Stromal cell of bone marrow (primary cell): ENCODE measurements at regions not wholly inside any gene's neighbourhood (a gene's known extent, or its start where the extent isn't known, plus 50 kb on each side); places are given as distances from the start of the nearest gene placed in this dataset.

Source experiments
- DNase-seq: peaks from one replicate; pipeline ENCODE4 v3.0.0-alpha.2; 2012; ENCODE audit warnings: low read depth

DNA sequence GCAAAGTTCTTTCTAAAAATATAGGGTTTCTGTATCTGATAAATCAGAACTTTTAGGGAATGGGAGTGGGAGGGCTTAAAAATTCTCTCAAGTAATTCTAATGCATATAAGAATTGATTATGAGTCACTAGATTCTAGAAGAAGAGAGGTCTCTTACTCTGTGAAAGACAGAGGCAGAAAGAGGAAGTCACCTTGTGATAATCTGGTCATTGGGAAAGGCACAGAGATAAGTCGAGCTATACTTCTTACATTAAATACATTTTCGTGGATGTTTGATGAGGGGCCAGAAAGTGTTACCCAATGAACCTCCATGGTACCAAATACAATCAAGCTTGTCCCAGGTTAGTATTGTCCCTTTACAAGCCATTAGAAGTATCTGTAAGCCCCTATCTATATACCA, 134.4 kb downstream of the MAD2L1 start:
- no peak for DNase-seq

DNA sequence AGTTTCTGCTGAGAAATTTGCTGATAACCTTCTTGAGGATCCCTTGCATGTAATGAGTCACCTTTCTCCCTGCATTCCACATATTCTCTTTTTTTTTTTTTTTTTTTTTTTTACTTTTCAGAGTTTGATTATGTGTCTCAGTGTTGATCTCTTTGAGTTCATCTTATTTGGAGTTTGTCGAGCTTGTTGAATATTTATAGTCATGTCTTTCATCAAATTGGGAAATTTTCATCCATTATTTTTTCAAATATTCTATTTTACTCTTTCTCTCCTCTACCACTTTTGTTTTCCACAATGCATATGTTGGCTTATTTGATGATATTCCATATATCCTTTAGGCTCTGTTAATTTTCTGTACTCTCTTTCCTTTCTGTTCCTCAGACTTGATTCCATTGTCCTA, 136.1 kb downstream of the MAD2L1 start:
- DNase-seq: no peak

DNA sequence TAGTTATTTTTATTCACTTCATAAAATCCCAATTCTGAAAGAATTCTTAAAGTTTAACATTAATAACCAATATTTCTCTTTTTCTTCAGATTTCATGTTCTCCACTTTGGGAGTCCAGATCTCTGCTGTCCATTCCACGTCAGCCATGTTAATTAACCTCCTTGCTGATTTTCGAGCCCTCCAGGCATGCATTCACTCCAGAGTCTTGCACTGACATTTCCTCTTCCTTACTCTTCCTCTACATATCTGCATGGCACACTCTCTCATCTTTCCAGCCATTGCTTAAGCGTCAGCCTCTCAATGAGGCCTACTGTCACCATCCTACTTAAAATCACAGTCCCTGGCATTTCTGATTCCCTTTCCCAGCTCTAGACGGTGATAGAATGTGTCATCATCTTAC, 144.8 kb downstream of the MAD2L1 start:
- no peak for DNase-seq

DNA sequence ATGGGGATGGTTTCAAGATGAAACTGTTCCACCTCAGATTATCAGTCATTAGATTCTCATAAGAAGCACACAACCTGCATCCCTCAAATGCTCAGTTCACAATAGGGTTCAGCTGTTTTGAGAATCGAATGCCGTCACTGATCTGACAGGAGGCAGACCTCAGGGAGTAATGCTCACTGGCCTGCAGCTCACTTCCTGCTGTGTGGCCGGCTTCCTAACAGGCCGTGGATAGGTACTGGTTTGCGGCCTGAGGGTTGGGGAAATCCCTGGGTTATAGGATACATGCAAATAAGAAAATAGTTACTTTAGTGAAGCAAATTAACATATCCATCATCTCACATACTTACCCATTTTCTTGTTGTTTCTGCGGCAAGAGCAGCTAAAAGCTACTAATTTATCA, 160.4 kb downstream of the MAD2L1 start:
- no peak for DNase-seq

- DNase-seq: no peak
These were observed 168.4 kb downstream of the MAD2L1 start for GRCh38 chr4:119898211-119898610.

DNA sequence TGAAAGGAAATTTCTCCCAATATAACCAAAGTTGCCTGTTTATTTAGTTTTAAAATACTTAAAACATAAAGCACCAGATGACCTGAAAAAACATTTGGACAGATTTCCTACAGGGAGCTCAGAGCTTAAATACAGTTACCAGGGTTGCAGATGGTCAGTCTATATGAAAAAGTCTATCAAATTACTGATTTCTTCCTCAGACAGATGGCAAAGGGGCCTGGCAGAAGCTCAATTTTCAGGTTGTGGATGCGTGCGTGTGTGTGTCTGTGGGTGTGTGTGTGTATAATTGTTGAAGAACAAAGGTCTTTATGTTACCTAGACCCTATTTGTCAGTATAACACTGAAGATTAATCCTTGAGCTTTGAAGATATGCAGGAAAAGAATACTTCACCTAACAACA, 169.4 kb downstream of the MAD2L1 start:
- no peak for DNase-seq

GRCh38 chr4:119894650-119895208, 171.9 kb downstream of the MAD2L1 start:
- DNase-seq: no peak

DNA sequence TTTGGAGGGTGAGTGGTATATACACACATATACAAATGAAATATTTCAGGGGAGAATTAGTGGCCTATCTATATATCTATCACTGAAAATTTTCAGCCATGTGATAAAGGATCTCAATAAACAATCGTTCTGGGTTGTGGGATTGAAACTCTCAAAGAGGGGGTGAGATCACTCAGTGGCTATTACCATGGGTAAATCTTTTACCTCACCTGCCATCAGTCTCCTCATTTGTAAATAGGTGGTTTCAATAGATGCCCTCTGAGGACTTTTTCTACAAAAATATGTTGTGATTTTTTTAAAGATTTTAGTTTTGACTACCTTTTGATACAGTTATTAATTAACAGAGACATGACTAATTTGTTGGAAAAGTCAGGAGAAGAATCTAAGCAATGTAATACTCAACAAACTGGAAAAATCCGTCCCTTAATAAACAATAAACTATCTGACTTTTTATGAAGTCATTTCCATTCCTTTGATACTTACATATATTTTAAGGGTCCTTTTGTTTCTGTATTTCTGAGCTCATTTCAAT, 192.8 kb downstream of the MAD2L1 start:
- no peak for DNase-seq

- DNase-seq: no peak
These were observed 193.5 kb downstream of the MAD2L1 start for GRCh38 chr4:119873132-119873531.

- no peak for DNase-seq
These were observed 194.2 kb downstream of the MAD2L1 start for GRCh38 chr4:119872371-119873016.

- no peak for DNase-seq
These were observed 195.8 kb downstream of the MAD2L1 start for GRCh38 chr4:119870856-119871255.

- no peak for DNase-seq
These were observed 200.9 kb downstream of the MAD2L1 start for GRCh38 chr4:119865789-119866188.

- no peak for DNase-seq
These were observed 201.3 kb downstream of the MAD2L1 start for GRCh38 chr4:119865389-119865788.

GRCh38 chr4:119861731-119862130, 204.9 kb downstream of the MAD2L1 start:
- DNase-seq: no peak

DNA sequence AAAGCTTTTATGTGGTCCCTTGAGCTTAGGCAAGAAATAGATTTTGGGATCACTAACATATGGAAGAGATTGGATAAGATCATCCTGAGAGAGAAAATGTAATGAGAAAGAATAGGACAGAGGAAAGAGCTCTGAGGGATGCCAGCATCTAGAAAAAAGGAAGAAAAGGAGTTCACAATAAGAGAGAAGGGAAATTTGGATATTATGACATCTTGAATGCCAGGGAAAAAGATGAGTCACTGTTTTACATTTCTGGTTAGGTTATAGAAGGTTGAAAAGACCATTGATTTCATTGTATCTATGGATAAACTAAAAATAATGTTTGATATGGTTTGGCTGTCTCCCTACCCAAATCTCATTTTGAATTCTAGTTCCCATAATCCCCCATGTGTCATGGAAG, 208.5 kb downstream of the MAD2L1 start:
- no peak for DNase-seq

GRCh38 chr4:119854364-119854763, 212.3 kb downstream of the MAD2L1 start:
- no peak for DNase-seq

- no peak for DNase-seq
These were observed 215.0 kb downstream of the MAD2L1 start for GRCh38 chr4:119851649-119852048.

DNA sequence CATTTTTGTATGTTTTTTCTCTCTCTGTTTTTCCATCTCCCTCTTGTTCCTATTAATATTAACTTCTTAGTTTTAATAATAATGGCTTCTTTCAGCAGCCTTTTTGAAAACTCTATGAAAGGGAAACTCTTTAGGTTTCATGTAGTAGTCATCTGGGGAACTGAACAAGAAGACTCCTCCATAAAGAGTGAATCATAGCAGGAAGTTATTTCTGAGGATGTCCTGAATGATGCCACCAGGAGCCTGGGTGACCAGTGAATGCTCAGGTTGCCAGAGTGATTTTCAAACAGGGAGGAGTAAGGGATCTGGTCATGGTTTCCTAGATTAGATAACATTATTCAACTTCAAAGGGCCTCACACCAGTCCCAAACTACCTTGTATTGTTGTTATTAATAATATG, 212.8 kb upstream of the PDE5A start:
- no peak for DNase-seq

- DNase-seq: peak; percentile 49
These were observed 207.0 kb upstream of the PDE5A start for GRCh38 chr4:119835613-119835910.

- DNase-seq: peak; percentile 43
These were observed 206.5 kb upstream of the PDE5A start for GRCh38 chr4:119834906-119835612.

DNA sequence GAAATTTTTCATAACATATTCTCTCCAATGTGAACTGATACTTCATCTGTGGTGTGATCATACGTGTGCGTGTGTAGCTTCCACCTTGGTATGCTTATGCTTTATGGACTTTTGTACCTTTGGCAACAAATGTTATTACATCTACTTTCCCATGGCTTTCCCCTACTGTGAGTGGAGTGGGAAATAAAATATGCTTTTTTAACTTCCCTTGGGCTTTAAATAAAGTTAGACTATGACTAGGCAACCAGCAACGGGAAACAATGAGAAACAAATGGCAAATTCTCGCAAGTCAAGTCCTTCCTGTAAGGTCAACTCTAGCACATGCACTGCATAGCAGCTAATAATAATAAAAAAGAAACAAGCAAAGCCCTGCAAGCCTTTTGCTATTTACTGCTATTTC, 205.0 kb upstream of the PDE5A start:
- DNase-seq: peak; percentile 92

GRCh38 chr4:119832776-119833175, 204.2 kb upstream of the PDE5A start:
- DNase-seq: no peak

DNA sequence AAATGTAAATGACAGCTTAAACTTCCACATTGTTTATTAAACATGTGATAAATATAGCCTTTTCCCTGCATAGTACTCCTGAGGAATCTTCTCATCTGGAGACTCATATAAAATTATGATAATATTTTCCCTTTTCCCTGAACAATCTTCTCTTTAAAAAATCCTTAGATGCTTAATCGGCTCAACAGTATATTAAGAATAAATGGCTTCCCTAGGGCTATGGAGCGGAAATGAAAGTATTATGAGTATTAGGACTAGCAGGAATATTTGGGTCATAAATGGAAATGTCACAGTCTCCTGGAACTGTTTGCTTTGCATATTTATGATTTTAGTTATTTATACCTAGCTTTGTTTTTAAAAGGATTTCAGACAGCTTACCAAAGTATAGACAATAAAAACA, 200.7 kb upstream of the PDE5A start:
- no peak for DNase-seq

DNA sequence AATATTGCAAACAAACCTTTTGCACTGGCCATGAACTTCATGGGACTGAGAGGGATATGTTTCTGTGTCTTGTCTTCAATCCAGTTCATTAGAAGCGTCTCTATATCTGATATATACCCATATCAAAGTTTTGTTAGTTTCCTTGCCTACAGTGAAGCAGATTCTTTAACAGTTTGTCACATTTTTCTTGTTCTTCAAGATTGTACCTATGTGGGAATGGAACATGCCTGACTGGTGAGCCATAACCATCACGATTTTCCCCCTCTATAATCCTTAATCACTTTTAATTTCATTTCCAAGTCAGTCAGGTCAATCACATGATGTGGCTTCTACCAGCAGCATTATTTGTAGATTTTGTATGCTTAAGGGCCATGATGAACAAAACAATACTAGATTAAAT, 197.1 kb upstream of the PDE5A start:
- no peak for DNase-seq
